RWPE2 (cell line): ENCODE measurements at regions not wholly inside any gene's neighbourhood (a gene's known extent, or its start where the extent isn't known, plus 50 kb on each side); places are given as distances from the start of the nearest gene placed in this dataset.

ENCODE experiments used
- ATAC-seq: fragments of 200-7000 bp; cut with Tn5 transposase; 3 replicates; pipeline ENCODE4 v1.9.1; 2021; ENCODE audit warnings: low read depth
- DNase-seq: peaks from one replicate; pipeline ENCODE4 v3.0.0-alpha.2; 2020; ENCODE audit warnings: low spot score
- H3K27ac ChIP-seq: fragments of 450-650 bp; 2 replicates; pipeline ENCODE4 v1.5.1; 2017; ENCODE audit warnings: mild to moderate bottlenecking; ENCODE audit not compliant: poor library complexity, severe bottlenecking
- H3K27me3 ChIP-seq: fragments of 250-450 bp; sonication (Bioruptor Pico); 2 replicates; pipeline ENCODE4 v1.5.1; 2021; ENCODE audit warnings: mild to moderate bottlenecking, moderate library complexity; ENCODE audit not compliant: insufficient read depth, poor library complexity, severe bottlenecking
- H3K36me3 ChIP-seq: fragments of 250-450 bp; sonication (Bioruptor Pico); 2 replicates; pipeline ENCODE4 v1.5.1; 2020; ENCODE audit warnings: low read depth, mild to moderate bottlenecking, moderate library complexity
- H3K4me1 ChIP-seq: fragments of 250-450 bp; sonication (Bioruptor Pico); 2 replicates; pipeline ENCODE4 v1.5.1; 2021; ENCODE audit warnings: mild to moderate bottlenecking, moderate library complexity; ENCODE audit not compliant: insufficient read depth, poor library complexity, severe bottlenecking
- H3K4me3 ChIP-seq: fragments of 250-450 bp; sonication (Bioruptor Pico); 2 replicates; pipeline ENCODE4 v1.5.1; 2021; ENCODE audit warnings: mild to moderate bottlenecking, moderate library complexity; ENCODE audit not compliant: severe bottlenecking
- H3K9me3 ChIP-seq: fragments of 250-450 bp; sonication (Bioruptor Pico); 2 replicates; pipeline ENCODE4 v1.5.1; 2021; ENCODE audit warnings: mild to moderate bottlenecking, moderate library complexity; ENCODE audit not compliant: severe bottlenecking
- TF ChIP-seq, protein P1 (sequence below): fragments of 450-650 bp; IDR thresholded peaks from one replicate; pipeline ENCODE4 v1.5.1; 2017; ENCODE audit warnings: mild to moderate bottlenecking, moderate library complexity; ENCODE audit not compliant: poor library complexity, severe bottlenecking

DNA sequence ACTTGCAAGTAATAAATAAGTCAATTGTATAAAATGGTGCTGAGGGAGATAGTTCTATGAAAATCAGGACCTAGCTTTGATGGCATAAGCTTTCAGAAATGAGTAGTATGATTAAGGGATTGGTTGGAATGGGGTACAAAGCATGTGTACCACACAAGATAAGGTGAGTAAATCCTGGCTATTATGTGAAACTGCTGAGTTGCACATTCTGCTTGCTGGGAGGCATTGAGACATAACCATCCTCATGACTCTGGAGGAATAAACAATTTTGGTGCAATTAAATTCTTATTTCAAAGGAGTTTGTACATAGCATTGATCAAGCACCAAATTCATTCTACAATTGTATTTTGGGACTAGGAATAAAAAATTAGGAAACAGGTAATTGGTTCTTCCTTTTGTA lies 755.2 kb upstream of the ACO1 start:
- Histone ChIP-seq H3K27me3 (no peaks in the 10 kb centered on the region), H3K4me1 (no peaks in the 10 kb centered on the region), H3K4me3 (no peak overlapping the region), H3K27ac (no peak overlapping the region), H3K36me3 (no peaks in the 10 kb centered on the region), H3K9me3 (no peaks in the 10 kb centered on the region)
- no peak for DNase-seq
- TF ChIP-seq, protein P1, sequence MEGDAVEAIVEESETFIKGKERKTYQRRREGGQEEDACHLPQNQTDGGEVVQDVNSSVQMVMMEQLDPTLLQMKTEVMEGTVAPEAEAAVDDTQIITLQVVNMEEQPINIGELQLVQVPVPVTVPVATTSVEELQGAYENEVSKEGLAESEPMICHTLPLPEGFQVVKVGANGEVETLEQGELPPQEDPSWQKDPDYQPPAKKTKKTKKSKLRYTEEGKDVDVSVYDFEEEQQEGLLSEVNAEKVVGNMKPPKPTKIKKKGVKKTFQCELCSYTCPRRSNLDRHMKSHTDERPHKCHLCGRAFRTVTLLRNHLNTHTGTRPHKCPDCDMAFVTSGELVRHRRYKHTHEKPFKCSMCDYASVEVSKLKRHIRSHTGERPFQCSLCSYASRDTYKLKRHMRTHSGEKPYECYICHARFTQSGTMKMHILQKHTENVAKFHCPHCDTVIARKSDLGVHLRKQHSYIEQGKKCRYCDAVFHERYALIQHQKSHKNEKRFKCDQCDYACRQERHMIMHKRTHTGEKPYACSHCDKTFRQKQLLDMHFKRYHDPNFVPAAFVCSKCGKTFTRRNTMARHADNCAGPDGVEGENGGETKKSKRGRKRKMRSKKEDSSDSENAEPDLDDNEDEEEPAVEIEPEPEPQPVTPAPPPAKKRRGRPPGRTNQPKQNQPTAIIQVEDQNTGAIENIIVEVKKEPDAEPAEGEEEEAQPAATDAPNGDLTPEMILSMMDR, result no peak
- ATAC-seq, result no peak

DNA sequence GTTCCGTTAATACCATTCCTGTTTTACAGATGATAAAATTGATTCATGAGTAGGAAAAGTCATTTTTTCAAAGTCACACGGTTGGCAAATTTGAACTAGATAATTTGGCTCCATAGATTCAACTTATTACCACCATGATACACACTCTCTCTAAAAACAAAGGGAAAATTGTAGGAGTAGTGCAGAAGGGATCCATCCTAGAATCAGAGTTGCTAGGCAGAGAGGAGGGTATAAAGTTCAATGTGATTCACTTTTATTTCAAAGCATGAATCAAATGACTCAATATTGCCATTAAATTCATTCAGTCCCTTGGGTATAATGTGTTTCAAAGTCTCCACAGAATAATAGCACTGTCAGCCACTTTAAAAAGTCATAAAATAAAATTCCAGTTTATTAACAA lies 747.2 kb upstream of the ACO1 start:
- Histone ChIP-seq H3K4me3 (no peak overlapping the region), H3K4me1 (no peaks in the 10 kb centered on the region), H3K27me3 (no peaks in the 10 kb centered on the region), H3K9me3 (no peaks in the 10 kb centered on the region), H3K36me3 (no peaks in the 10 kb centered on the region), H3K27ac (no peak overlapping the region)
- TF ChIP-seq, protein P1, result no peak
- ATAC-seq (no peak), DNase-seq (no peak)

DNA sequence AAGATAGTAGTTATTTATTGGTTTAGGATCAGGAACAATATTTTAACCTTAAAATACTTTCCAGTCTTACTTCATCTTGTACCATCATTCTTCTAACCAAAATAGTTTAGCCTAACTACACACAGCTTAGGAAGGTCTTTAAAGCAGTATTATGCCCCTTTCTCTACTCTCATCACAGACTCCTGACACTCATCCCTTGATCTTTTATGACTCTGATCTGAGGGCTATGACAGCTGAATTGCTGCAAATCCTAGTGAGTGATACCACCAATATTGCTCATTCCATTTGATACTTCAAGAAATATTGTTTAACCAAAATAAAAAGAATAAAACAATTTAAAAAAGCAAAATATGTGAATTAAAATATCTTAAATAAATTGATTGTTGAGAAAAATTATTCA lies 746.6 kb upstream of the ACO1 start:
- no peak for DNase-seq
- Histone ChIP-seq H3K9me3 (no peaks in the 10 kb centered on the region), H3K4me3 (no peak overlapping the region), H3K27me3 (no peaks in the 10 kb centered on the region), H3K27ac (no peak overlapping the region), H3K36me3 (no peaks in the 10 kb centered on the region), H3K4me1 (no peaks in the 10 kb centered on the region)
- TF ChIP-seq, protein P1, result no peak
- no peak for ATAC-seq

DNA sequence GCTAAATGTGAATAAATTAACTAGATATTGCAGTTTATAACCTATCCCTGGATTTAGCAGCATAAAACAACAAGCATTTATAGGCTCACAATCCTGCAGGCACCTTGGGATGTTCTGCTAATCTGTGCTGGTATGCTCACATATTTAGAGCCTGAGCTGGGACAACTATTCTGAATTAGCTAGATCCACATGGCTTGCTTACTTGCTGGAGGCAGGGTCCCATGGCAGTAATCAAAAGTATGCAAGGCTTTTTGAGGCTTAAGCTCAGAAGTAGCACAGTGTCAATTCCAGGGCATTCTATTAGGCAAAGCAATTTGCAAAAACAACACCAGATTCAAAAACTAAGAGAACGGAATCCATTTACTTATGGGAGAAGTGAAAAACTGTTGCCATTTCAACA lies 745.0 kb upstream of the ACO1 start:
- H3K27me3 ChIP-seq, result no peaks in the 10 kb centered on the region
- H3K4me3 ChIP-seq, result no peak overlapping the region
- TF ChIP-seq, protein P1, result no peak
- DNase-seq (no peak), ATAC-seq (no peak)
- no peaks in the 10 kb centered on the region for H3K4me1 ChIP-seq
- no peaks in the 10 kb centered on the region for H3K9me3 ChIP-seq
- H3K27ac ChIP-seq, result no peak overlapping the region
- no peaks in the 10 kb centered on the region for H3K36me3 ChIP-seq

DNA sequence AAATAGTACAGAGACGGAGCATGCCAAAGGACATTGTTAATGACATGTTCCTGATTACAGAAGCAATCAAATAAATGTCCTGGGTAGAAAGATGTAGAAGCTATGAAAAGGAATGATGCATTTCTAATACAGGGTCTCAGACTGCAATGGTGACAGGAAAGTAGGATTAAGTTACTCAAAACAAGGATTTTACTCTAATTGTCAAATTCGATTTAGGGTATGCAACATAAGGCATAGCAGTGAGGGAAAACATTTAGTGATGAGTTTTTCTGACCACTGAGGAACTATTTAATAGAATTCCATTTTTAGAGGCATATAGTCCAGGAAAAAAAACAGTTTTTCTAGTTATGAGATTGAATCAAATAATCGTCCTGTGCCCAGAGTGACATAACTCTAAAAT lies 715.1 kb upstream of the ACO1 start:
- ATAC-seq, result no peak
- no peaks in the 10 kb centered on the region for H3K9me3 ChIP-seq
- no peak overlapping the region for H3K4me3 ChIP-seq
- TF ChIP-seq, protein P1, result no peak
- H3K4me1 ChIP-seq, result no peaks in the 10 kb centered on the region
- no peak for DNase-seq
- H3K27me3 ChIP-seq, result no peaks in the 10 kb centered on the region
- no peak overlapping the region for H3K27ac ChIP-seq
- no peaks in the 10 kb centered on the region for H3K36me3 ChIP-seq
